ENCODE measurements at regions not wholly inside any gene's neighbourhood (a gene's known extent, or its start where the extent isn't known, plus 50 kb on each side); places are given as distances from the start of the nearest gene placed in this dataset.
"Not testable (repeated sequence)": the region's sequence is repeated elsewhere in the genome, so short reads cannot be mapped to it uniquely, and the experiment has no call there.

GRCh38 chr13:78875792-78876580, 217.0 kb upstream of the OBI1 start:
- Mint-ChIP-seq H3K9me3 (ENCODE audit: low read depth) (peaks cover 7% of the 10 kb centered on the region), H3K4me3 (ENCODE audit: low read depth) (no peak overlapping the region), H3K27me3 (no peaks in the 10 kb centered on the region), H3K36me3 (ENCODE audit: insufficient read depth) (no peaks in the 10 kb centered on the region), H3K4me1 (ENCODE audit: low read depth) (no peaks in the 10 kb centered on the region), H3K27ac (no peak overlapping the region)
- DNase-seq (ENCODE audit: low spot score, unreplicated experiment), result no peak
- TF ChIP-seq CTCF (IDR thresholded peaks at IDR 0.05; ENCODE audit: unreplicated experiment), result no peak

- no peak for DNase-seq (ENCODE audit: low spot score, unreplicated experiment)
- no peaks in the 10 kb centered on the region for H3K27me3 Mint-ChIP-seq
- H3K36me3 Mint-ChIP-seq (ENCODE audit: insufficient read depth), result no peaks in the 10 kb centered on the region
- H3K4me3 Mint-ChIP-seq (ENCODE audit: low read depth), result no peak overlapping the region
- no peak overlapping the region for H3K27ac Mint-ChIP-seq
- H3K4me1 Mint-ChIP-seq (ENCODE audit: low read depth), result no peaks in the 10 kb centered on the region
- no peaks in the 10 kb centered on the region for H3K9me3 Mint-ChIP-seq (ENCODE audit: low read depth)
- TF ChIP-seq CTCF (IDR thresholded peaks at IDR 0.05; ENCODE audit: unreplicated experiment), result no peak
Measured at GRCh38 chr13:78868991-78869390, 210.0 kb upstream of the OBI1 start.

- Mint-ChIP-seq H3K4me1 (ENCODE audit: low read depth) (no peaks in the 10 kb centered on the region), H3K27me3 (no peaks in the 10 kb centered on the region)
- TF ChIP-seq CTCF (IDR thresholded peaks at IDR 0.05; ENCODE audit: unreplicated experiment), result no peak
Measured at GRCh38 chr13:78867655-78868054, 208.7 kb upstream of the OBI1 start.

GRCh38 chr13:78866076-78866475, 207.1 kb upstream of the OBI1 start:
- H3K4me1 Mint-ChIP-seq (ENCODE audit: low read depth); H3K36me3 Mint-ChIP-seq (ENCODE audit: insufficient read depth); H3K27me3 Mint-ChIP-seq; DNase-seq (ENCODE audit: low spot score, unreplicated experiment); H3K9me3 Mint-ChIP-seq (ENCODE audit: low read depth); H3K4me3 Mint-ChIP-seq (ENCODE audit: low read depth); H3K27ac Mint-ChIP-seq: not testable (repeated sequence)

More at GRCh38 chr13:78867655-78868054, 208.7 kb upstream of the OBI1 start:
- Mint-ChIP-seq H3K9me3 (ENCODE audit: low read depth) (no peaks in the 10 kb centered on the region), H3K27ac (no peak overlapping the region), H3K36me3 (ENCODE audit: insufficient read depth) (no peaks in the 10 kb centered on the region), H3K4me3 (ENCODE audit: low read depth) (no peak overlapping the region)
- no peak for DNase-seq (ENCODE audit: low spot score, unreplicated experiment)

GRCh38 chr13:78862446-78862845, 203.5 kb upstream of the OBI1 start:
- Mint-ChIP-seq H3K4me3 (ENCODE audit: low read depth) (no peak overlapping the region), H3K9me3 (ENCODE audit: low read depth) (peaks cover 20% of the 10 kb centered on the region), H3K27me3 (no peaks in the 10 kb centered on the region), H3K27ac (no peak overlapping the region), H3K4me1 (ENCODE audit: low read depth) (no peaks in the 10 kb centered on the region), H3K36me3 (ENCODE audit: insufficient read depth) (no peaks in the 10 kb centered on the region)
- TF ChIP-seq CTCF (IDR thresholded peaks at IDR 0.05; ENCODE audit: unreplicated experiment), result no peak
- DNase-seq (ENCODE audit: low spot score, unreplicated experiment), result no peak

- no peaks in the 10 kb centered on the region for H3K36me3 Mint-ChIP-seq (ENCODE audit: insufficient read depth)
- no peaks in the 10 kb centered on the region for H3K27me3 Mint-ChIP-seq
- H3K9me3 Mint-ChIP-seq (ENCODE audit: low read depth), result peaks cover 12% of the 10 kb centered on the region
- H3K4me3 Mint-ChIP-seq (ENCODE audit: low read depth), result no peak overlapping the region
- H3K4me1 Mint-ChIP-seq (ENCODE audit: low read depth), result no peaks in the 10 kb centered on the region
- H3K27ac Mint-ChIP-seq, result no peak overlapping the region
- no peak for TF ChIP-seq CTCF (IDR thresholded peaks at IDR 0.05; ENCODE audit: unreplicated experiment)
- no peak for DNase-seq (ENCODE audit: low spot score, unreplicated experiment)
Measured at GRCh38 chr13:78852709-78853108, 193.8 kb upstream of the OBI1 start.

Measured in progenitor cell of endocrine pancreas (in vitro differentiated cells).